BJ (cell line): ENCODE measurements at regions not wholly inside any gene's neighbourhood (a gene's known extent, or its start where the extent isn't known, plus 50 kb on each side); places are given as distances from the start of the nearest gene placed in this dataset.

ENCODE experiments used
- CTCF ChIA-PET: fragments of 350-600 bp; formaldehyde crosslinking; extraction: SDS; loops from one replicate; lab custom pipeline; 2021; ENCODE audit warnings: antibody characterized with exemption, inconsistent platforms; lab: Yijun Ruan, JAX
- POLR2A ChIA-PET: fragments of 300-600 bp; sonication (Branson Sonifier 250); formaldehyde crosslinking; extraction: SDS; loops from one replicate; lab custom pipeline; 2021; ENCODE audit warnings: antibody characterized with exemption; lab: Charles Lee
- DNase-seq: peaks from one replicate; pipeline ENCODE4 v3.0.0-alpha.2; 2011; ENCODE audit warnings: low read depth
- H3K27me3 ChIP-seq: 2 replicates; pipeline ENCODE4 v1.6.0; 2011; ENCODE audit warnings: low read length; ENCODE audit not compliant: control insufficient read depth, insufficient read depth
- H3K36me3 ChIP-seq: 2 replicates; pipeline ENCODE4 v1.5.1; 2011; ENCODE audit warnings: low read length; ENCODE audit not compliant: control insufficient read depth, insufficient read depth
- H3K4me3 ChIP-seq: 2 replicates; pipeline ENCODE4 v1.5.1; 2011; ENCODE audit warnings: low read depth, mild to moderate bottlenecking, control low read depth, low read length
- TF ChIP-seq, protein P1 (sequence below): IDR thresholded peaks from 2 replicates; pipeline ENCODE4 v1.5.1; 2011; ENCODE audit warnings: low read depth, mild to moderate bottlenecking, control low read depth, inconsistent platforms, low read length, moderate library complexity; ENCODE audit not compliant: insufficient read depth

DNA sequence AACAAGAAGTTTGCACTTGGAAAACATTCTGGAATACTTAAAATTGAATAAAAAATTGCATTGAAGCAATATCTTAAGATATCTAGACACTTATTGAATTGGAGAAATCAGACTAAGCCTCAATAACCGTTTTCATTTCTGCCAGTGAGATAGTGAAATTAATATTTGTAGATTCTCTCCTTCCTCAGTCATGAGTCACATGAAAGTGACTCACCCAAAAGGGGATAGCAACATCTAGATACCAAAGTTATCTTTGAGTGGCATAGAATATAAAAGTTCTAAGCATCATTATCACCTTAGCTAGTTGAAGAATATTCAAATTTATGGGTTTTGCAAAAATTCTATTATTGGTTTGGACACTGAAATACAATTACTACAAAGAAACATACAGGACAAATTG is 614.8 kb upstream of the ZNF717 start:
- H3K36me3 ChIP-seq: no peaks in the 10 kb centered on the region
- no peak for DNase-seq
- CTCF ChIA-PET: no interaction called here

DNA sequence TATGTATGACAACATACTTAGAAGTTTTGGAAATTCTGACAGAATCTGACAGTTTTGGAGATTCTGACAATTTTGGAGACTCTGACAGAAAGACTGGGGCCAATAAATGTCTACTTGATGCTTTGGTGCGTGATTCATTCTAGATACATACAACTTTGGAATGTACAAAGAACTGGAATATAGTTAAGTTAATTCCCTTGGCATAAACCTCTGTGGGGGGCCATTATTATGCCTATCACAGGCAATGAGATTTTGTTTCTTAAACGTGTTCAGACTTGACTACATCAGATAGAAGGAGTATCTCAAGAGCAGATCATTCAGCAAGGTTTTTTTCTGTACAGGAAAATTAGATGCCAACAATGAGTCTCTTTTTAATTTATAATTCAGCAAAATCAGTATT is 617.6 kb upstream of the ZNF717 start:
- POLR2A ChIA-PET: no interaction called here
- no peak for DNase-seq
- H3K27me3 ChIP-seq: no peaks in the 10 kb centered on the region
- TF ChIP-seq, protein P1, sequence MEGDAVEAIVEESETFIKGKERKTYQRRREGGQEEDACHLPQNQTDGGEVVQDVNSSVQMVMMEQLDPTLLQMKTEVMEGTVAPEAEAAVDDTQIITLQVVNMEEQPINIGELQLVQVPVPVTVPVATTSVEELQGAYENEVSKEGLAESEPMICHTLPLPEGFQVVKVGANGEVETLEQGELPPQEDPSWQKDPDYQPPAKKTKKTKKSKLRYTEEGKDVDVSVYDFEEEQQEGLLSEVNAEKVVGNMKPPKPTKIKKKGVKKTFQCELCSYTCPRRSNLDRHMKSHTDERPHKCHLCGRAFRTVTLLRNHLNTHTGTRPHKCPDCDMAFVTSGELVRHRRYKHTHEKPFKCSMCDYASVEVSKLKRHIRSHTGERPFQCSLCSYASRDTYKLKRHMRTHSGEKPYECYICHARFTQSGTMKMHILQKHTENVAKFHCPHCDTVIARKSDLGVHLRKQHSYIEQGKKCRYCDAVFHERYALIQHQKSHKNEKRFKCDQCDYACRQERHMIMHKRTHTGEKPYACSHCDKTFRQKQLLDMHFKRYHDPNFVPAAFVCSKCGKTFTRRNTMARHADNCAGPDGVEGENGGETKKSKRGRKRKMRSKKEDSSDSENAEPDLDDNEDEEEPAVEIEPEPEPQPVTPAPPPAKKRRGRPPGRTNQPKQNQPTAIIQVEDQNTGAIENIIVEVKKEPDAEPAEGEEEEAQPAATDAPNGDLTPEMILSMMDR: no peak
- no peaks in the 10 kb centered on the region for H3K36me3 ChIP-seq
- H3K4me3 ChIP-seq: no peak overlapping the region
- CTCF ChIA-PET: no interaction called here

More for the DNA sequence above, 614.8 kb upstream of the ZNF717 start:
- TF ChIP-seq, protein P1: no peak
- Histone ChIP-seq H3K4me3 (no peak overlapping the region), H3K27me3 (no peaks in the 10 kb centered on the region)
- POLR2A ChIA-PET: no interaction called here

DNA sequence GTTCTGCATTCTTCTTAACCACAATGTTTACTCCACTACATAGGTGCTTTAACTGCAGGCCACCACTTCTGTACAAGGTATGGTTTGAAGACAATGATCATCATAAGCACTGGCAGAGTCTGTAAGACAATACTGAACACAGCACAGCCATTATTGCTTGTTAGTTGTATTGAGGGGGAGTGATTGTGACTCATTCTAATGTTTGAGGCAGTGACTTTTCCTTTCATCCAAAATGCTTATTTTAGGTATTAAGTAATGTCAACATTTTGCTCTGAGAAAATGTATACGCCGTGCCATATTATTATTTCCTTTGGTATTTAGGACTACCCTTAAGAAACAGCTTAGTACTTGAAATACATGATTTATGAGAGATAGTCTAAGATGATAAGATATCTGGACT is 618.2 kb upstream of the ZNF717 start:
- DNase-seq: no peak
- TF ChIP-seq, protein P1: no peak
- CTCF ChIA-PET: interaction anchor here (1.2 kb wide), 1 partner anchor 15 kb away, joined by 3 read pairs; no protein-coding TSS in a partner anchor
- POLR2A ChIA-PET: no interaction called here
- no peak overlapping the region for H3K4me3 ChIP-seq
- H3K27me3 ChIP-seq: no peaks in the 10 kb centered on the region
- H3K36me3 ChIP-seq: no peaks in the 10 kb centered on the region

DNA sequence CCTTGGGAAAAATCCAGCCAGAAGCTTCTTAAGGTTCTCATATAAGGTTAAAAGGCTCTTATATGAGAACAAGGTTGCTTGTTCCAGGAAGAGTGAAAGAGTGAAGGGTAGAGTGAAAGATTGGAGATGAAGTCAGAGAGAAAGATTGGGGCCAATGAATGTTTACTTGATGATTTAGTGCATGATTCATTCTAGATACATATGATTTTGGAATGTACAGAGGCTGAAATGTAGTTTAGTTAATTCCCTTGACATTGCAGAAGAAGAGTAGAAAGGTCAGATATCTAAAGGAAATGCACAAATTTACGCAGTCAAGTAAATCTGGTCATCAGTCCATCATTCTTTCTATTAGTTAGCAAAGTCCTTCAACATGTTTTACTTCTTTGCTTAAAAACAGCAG is 619.8 kb upstream of the ZNF717 start:
- Histone ChIP-seq H3K4me3 (no peak overlapping the region), H3K36me3 (no peaks in the 10 kb centered on the region), H3K27me3 (no peaks in the 10 kb centered on the region)
- POLR2A ChIA-PET: no interaction called here
- TF ChIP-seq, protein P1: no peak
- no peak for DNase-seq
- CTCF ChIA-PET: no interaction called here

DNA sequence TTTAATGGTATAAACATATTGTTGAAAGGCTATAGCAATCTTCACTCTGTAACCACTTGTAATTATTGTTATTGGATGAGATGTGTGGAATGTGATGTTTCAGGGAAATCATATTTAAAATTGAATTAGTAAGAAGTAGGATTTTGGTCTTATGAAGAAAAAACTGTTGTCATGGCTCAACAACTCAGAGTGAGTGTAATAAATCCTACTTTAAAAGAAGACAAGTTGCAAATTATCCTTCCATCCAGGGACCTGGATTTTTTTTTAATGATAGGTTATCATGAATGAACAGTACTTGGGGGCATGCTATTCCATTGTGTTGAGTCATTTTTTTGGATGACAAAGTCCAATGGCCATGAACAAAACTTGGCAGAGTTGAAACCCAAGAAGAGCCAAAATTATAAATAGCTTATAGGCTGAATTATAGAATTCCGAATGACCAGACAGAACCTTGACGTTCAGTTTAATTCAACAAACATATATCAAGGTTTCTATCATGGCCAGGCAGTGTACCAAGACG is 625.5 kb upstream of the ZNF717 start:
- no peak for DNase-seq
- Histone ChIP-seq H3K27me3 (no peaks in the 10 kb centered on the region), H3K4me3 (no peak overlapping the region), H3K36me3 (no peaks in the 10 kb centered on the region)
- ChIA-PET POLR2A (no interaction called here), CTCF (no interaction called here)
- TF ChIP-seq, protein P1: no peak
